Calu3 (cell line): ENCODE measurements at regions not wholly inside any gene's neighbourhood (a gene's known extent, or its start where the extent isn't known, plus 50 kb on each side); places are given as distances from the start of the nearest gene placed in this dataset.

Experiments used
- BruUV-seq: library from RNA; stranded (reverse); fragments of 400-500 nt; replicated peaks from 2 replicates; lab custom pipeline; 2021; lab: Mats Ljungman, UMichigan
- CTCF ChIA-PET: fragments of 300-600 bp; sonication (Branson Sonifier 250); formaldehyde crosslinking; loops from one replicate; lab custom pipeline; 2022; ENCODE audit warnings: antibody characterized with exemption; lab: Charles Lee
- DNase-seq: peaks from one replicate; pipeline ENCODE4 v3.0.0; 2022
- H3K27ac Mint-ChIP-seq: one replicate; pipeline ENCODE4 v1.8.0; 2022; ENCODE audit warnings: mixed read lengths; ENCODE audit not compliant: unreplicated experiment
- H3K27me3 Mint-ChIP-seq: one replicate; pipeline ENCODE4 v1.8.0; 2022; ENCODE audit warnings: mixed read lengths; ENCODE audit not compliant: unreplicated experiment
- H3K36me3 Mint-ChIP-seq: one replicate; pipeline ENCODE4 v1.8.0; 2022; ENCODE audit warnings: mild to moderate bottlenecking, moderate library complexity, mixed read lengths; ENCODE audit not compliant: insufficient read depth, unreplicated experiment
- H3K4me1 Mint-ChIP-seq: one replicate; pipeline ENCODE4 v1.8.0; 2022; ENCODE audit warnings: mild to moderate bottlenecking, low read depth, mixed read lengths; ENCODE audit not compliant: unreplicated experiment
- H3K4me3 Mint-ChIP-seq: one replicate; pipeline ENCODE4 v1.8.0; 2022; ENCODE audit warnings: mild to moderate bottlenecking, low read depth, moderate library complexity, mixed read lengths; ENCODE audit not compliant: unreplicated experiment
- H3K9me3 Mint-ChIP-seq: one replicate; pipeline ENCODE4 v1.8.0; 2022; ENCODE audit warnings: low read depth, mixed read lengths; ENCODE audit not compliant: unreplicated experiment
- intact Hi-C: fragments of 100-400 bp; cut with micrococcal nuclease; formaldehyde crosslinking; loops from one replicate; pipeline ENCODE4 v1.10.0; 2022; ENCODE audit not compliant: unreplicated experiment
- TF ChIP-seq, protein P1 (sequence below): fragments of 200-600 bp; IDR thresholded peaks from one replicate; pipeline ENCODE4 v1.8.0; 2022; ENCODE audit warnings: antibody characterized with exemption; ENCODE audit not compliant: unreplicated experiment

DNA sequence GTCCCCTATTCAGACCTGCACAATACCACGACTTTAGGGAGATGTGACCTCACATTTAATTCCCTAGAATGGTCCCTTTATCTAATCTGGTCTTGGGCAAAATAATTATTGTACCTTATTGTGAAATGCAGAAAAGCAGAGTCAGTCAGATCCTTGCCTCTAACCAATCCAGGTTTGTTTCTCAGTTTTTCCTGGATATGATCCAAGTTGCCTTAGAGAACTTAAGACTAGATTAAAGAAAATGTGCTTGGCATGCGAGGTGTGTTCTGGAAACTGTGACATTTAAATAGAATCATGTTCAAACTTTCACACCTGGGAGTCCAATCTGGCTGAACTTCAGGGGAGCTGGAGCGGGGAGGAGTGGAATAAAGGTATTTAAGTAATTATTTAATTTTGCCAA lies 696.2 kb downstream of the DNAH5 start:
- Mint-ChIP-seq H3K27me3 (no peaks in the 10 kb centered on the region), H3K27ac (no peak overlapping the region), H3K4me3 (no peak overlapping the region), H3K36me3 (no peaks in the 10 kb centered on the region), H3K4me1 (no peaks in the 10 kb centered on the region), H3K9me3 (peaks cover 2% of the 10 kb centered on the region)
- CTCF ChIA-PET, result interaction anchor here (1.7 kb wide), 1 partner anchor 9 kb away, joined by 3 read pairs; no protein-coding TSS in a partner anchor
- no peak for DNase-seq
- TF ChIP-seq, protein P1, sequence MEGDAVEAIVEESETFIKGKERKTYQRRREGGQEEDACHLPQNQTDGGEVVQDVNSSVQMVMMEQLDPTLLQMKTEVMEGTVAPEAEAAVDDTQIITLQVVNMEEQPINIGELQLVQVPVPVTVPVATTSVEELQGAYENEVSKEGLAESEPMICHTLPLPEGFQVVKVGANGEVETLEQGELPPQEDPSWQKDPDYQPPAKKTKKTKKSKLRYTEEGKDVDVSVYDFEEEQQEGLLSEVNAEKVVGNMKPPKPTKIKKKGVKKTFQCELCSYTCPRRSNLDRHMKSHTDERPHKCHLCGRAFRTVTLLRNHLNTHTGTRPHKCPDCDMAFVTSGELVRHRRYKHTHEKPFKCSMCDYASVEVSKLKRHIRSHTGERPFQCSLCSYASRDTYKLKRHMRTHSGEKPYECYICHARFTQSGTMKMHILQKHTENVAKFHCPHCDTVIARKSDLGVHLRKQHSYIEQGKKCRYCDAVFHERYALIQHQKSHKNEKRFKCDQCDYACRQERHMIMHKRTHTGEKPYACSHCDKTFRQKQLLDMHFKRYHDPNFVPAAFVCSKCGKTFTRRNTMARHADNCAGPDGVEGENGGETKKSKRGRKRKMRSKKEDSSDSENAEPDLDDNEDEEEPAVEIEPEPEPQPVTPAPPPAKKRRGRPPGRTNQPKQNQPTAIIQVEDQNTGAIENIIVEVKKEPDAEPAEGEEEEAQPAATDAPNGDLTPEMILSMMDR, result no peak
- BruUV-seq, result no TSS peak
- intact Hi-C loops, result no loop called here

DNA sequence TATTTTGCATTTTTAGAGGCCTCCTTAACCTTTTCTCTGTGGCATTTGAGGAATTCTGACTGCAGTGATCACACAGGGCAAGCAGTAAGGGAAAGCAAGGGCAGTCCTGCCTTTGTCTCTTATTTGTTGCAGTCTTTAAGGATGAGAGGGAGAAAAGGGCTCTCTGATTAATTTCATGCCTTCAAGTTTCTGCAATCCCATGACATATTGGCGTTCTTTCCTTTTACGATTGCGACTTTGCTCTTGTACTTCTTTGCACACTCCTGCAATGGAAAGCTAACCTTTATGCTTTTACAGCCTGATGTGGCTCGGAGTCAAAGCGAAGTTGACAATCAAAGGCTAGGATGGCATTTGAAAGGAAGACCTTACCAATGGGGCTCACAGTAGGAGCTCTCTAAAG lies 698.4 kb downstream of the DNAH5 start:
- TF ChIP-seq, protein P1, result no peak
- Mint-ChIP-seq H3K36me3 (no peaks in the 10 kb centered on the region), H3K27me3 (no peaks in the 10 kb centered on the region), H3K4me3 (no peak overlapping the region), H3K9me3 (no peaks in the 10 kb centered on the region), H3K27ac (no peak overlapping the region), H3K4me1 (no peaks in the 10 kb centered on the region)
- CTCF ChIA-PET, result no interaction called here
- no peak for DNase-seq
- intact Hi-C loops, result no loop called here
- no TSS peak for BruUV-seq

DNA sequence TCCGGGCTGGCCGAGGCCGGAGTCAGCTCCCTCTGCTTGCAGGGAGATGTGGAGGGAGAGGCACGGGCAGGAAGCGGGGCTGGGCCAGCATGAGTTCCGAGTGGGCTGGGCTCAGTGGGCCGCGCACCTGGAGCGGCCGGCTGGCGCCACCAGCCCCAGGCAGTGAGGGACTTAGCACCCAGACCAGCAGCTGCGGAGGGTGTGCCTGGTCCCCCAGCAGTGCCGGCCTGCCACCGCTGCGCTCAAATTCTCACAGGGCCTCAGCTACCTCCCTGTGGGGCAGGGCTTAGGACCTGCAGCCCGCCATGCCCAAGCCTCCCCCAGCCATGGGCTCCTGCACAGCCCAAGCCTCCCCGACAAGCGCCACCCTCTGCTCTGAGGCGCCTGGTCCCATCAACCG lies 700.3 kb downstream of the DNAH5 start:
- no peaks in the 10 kb centered on the region for H3K9me3 Mint-ChIP-seq
- no peak overlapping the region for H3K27ac Mint-ChIP-seq
- H3K27me3 Mint-ChIP-seq, result no peaks in the 10 kb centered on the region
- no peaks in the 10 kb centered on the region for H3K36me3 Mint-ChIP-seq
- no peak overlapping the region for H3K4me3 Mint-ChIP-seq
- intact Hi-C loops, result no loop called here
- TF ChIP-seq, protein P1, result no peak
- no peaks in the 10 kb centered on the region for H3K4me1 Mint-ChIP-seq
- DNase-seq, result no peak
- CTCF ChIA-PET, result no interaction called here
- BruUV-seq, result no TSS peak

DNA sequence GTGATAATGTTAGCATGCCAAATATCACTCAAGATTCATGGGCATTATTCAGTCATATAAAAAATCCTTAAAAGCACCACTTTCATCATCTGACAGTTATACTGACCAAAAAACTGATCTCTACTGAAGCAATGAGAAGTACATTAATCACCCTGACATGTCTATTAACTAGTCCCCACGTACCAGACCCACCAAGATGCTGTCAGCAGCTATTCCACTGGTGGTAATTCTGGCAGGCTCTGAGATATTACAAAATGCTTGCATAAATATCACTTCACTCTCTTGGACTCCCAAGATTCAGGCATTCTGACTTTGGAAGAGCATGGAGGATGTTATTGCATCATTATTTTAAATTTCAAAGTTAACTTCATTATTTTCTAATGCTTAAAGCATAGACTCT lies 717.0 kb downstream of the DNAH5 start:
- no TSS peak for BruUV-seq
- CTCF ChIA-PET, result no interaction called here
- Mint-ChIP-seq H3K9me3 (peaks cover 3% of the 10 kb centered on the region), H3K27me3 (no peaks in the 10 kb centered on the region), H3K4me1 (no peaks in the 10 kb centered on the region), H3K4me3 (no peak overlapping the region), H3K27ac (no peak overlapping the region), H3K36me3 (no peaks in the 10 kb centered on the region)
- intact Hi-C loops, result no loop called here
- DNase-seq, result no peak
- TF ChIP-seq, protein P1, result no peak
